Ureter (tissue), 1 donor: ENCODE measurements at regions not wholly inside any gene's neighbourhood (a gene's known extent, or its start where the extent isn't known, plus 50 kb on each side); places are given as distances from the start of the nearest gene placed in this dataset.
"Not testable (repeated sequence)": the region's sequence is repeated elsewhere in the genome, so short reads cannot be mapped to it uniquely, and the experiment has no call there.

Experiments
- DNase-seq: peaks from one replicate; pipeline ENCODE4 v3.0.0-alpha.2; 2020; ENCODE audit warnings: low spot score
- donor health status: DM: yes; HTN: yes; CAD: no.

DNA sequence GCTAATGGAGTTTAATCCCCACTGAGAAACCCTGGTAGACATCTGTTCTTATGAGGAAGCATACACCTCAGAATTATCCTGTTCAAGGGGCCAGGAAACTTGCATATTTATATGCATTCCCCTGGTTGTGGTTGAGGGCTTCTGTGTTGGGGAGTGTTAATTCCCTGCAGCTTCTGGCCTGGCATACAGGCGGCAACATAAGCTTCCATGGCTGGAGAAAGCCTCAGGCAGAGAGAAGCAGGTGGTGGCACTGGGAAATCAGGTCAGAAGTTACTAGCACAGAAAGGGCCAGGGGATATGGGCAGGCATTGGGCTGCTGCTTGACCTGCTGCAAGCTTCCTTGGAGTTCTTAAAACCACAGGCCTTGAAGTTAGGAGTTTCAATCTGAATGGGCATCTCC lies 166.1 kb upstream of the SEMA6A start:
- no peak for DNase-seq

DNA sequence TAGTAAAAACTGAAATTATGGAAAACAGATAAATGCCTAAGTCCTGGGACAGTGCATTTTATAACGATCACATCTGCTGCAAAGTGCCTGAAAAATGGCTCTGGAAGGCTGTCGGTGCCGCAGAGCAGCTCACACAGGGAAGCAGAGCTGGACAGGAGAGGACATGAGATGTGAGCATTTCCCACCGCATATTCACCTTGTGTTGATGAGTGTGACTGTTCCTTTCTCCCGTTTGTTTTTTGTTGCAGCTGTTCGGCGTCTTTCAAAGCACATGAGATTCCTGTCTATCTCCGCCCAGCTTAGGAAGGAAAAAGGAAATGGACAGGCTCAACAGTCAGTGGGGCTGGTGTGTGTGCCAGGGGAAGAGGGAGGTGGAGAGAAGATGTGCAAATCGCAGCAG lies 164.9 kb upstream of the SEMA6A start:
- DNase-seq = no peak

DNA sequence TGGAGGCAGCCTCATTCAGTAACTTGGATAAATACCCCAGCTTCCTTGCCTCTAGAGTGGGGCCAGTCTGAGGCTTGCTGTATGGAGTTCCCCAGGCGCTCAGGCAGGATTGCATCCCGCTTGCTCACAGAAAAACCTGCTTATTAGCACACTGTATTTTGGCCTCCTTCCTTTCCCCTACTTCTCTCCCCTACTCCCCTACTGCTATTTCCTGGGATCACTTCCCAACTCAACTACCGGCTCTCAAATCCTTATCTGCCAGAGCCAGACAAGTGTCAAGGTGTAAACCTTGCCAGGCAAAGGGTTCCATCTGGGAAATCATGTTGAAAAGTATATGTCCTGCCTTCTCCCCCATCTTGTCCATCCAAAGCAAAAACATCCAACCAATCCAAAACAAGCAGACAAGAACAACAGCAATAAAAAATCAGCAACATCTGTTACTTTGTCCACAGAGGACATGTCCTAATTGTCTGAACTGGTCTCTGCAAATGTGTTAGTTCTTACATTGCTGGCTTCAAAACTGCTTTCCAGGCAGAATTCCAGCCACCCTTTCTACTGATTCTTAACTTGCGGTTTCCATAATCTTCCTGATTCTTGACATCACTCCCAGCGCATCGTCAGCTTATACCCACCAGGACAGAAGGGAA lies 164.1 kb upstream of the SEMA6A start:
- no peak for DNase-seq

DNA sequence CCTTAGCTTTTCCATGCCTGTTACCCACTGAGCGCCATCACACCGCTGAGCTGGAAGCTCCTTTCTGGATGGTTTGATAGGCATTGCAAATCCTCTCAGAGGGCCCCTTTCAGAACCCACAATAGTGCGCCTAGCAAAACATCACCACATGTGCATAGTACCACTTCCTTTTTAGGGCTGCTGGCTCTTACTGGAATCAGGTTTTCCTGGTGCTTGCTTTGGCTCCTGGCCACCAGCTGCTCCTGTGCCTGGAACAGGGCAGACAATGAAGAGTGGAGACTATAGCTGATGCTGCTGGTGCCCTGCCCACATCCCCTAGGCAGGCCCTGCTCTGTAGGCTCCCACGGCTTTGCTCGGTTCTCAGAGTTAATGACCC lies 163.6 kb upstream of the SEMA6A start:
- no peak for DNase-seq

DNA sequence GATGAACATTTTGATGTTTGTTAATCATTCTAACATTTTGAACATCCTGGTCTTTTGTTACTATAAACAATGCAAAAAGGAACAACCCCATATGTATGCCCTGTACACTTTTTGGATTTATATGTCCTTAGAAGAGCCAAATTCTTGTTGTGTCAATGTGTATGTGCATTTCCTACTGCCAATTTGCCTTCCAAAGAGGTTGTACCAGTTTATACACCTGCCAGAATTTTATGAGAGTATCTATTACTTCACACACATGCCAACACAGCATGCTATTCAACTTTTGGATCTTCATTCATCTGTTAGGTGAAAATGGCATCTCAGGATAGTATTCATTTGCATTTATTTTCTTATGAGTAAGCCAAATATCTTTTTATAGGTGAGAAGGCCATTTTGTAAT lies 162.0 kb upstream of the SEMA6A start:
- DNase-seq = no peak

DNA sequence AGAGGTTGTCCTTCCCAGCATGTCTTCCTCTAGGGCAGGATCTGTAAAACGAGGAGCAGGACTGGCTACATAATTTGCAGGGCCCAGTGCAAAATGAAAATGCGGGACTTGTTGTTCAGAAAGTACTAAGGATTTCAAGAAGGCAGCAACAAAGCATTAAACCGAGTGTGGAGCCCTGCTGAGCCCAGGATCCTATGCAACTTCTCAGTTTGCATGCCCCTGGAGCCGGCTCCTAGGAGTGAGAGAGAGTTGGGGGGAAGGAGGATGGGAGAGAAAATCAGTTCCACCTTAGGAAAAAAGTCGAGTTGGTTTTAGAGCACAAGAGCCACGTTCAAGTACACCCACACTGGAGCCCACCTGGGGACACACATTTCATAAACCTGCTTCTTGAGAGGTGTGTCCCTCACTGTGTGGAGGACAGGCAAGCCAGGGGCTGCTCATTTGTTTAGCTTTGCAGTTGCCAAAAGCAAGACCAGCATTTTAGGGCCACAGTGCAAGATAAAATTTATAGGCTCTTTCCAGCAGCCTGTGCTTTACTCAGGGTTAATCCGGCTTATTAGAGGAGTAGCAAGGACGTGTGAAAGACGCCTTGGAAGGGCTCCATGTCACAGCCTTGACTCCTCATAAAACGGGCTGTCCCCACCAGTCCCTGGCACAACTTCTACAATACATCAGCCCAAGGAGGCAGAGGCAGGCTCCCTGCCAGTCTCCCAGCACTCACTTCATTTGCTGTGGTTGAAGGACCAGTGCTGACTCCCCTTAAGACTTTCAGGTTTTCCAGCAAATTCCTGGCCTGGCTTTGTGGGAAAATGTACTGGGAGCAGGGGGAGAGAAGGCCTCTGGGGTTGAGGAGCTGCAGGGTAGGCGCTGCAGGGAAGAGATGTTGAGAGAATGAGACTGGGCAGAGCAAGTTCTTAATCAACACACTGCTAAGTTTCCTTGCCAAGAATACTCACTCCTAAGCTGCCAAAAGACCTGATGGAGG lies 159.7 kb upstream of the SEMA6A start:
- DNase-seq = no peak

DNA sequence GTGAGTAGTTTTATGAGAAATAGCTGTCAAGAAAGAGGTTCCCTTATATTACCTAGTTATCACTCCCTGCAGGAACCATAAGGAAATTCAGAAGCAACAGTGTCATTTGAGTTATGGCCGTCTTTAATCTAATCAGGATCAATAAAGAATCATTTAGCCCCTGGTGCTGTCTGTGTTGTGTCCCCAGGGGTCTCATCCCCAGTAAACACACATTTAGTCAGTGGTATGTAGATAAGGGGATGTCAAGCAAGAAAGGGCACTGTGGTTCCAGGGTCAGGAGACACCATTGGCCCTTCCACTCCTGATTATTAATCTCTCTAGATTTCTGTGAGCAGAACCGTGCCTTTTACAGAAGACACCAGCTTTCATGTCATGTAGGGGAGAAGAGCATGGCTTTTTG lies 158.0 kb upstream of the SEMA6A start:
- no peak for DNase-seq

DNA sequence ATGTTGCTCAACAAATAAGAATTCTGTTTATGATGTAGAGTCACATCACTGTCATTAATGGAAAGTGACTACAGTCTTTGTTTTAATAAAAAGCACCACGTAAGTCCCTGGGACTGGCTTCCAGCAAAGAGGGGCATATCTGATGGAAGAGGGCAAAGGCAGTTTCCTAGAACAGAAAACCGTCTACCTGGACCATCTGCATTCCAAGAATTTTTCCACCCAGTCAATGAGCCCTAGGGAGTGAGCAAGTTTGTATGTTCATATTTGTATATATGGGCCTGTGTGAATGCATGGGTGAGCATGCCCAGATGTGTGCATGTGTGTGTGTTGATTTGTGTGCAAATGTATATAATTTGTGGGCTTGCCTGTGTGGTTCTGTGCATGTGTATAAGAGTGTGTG lies 156.8 kb upstream of the SEMA6A start:
- no peak for DNase-seq

DNA sequence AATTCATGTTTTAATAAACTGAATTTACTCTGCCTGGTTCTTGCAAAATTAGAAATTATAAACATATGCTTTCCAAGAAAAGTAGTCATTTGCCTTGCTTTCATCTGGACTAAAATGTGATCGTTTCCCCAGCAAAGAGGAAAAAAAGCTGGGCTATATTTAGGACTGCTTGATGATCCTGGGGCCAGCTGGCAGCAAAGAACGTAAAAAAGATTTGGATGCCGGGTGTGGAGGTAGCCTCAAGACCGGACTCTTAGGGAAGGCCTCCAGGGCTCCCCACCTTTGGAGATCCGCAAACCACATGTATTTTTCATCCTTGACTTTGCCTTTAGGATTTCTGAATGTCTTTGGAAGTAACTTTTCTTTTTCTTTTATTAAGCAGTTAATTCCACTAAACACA lies 156.1 kb upstream of the SEMA6A start:
- no peak for DNase-seq

DNA sequence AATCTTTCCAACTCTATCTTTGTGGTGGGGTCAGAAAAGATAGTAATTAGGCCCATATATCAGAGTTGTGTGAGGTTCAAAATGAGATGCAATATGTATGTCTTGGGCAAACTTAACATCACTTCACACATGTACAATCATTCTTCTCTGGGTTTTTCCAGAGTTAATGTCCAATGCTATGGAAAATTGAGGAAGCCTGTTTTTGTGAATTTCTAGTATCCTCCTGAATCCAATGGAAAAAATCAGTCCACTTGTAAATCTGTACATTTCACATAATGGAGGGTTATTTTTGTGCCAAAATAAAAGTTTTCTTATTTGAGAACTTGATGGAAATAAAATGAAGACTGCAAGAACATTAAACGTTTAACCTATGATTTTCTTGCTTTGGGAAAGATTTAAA lies 155.6 kb upstream of the SEMA6A start:
- DNase-seq = no peak

DNA sequence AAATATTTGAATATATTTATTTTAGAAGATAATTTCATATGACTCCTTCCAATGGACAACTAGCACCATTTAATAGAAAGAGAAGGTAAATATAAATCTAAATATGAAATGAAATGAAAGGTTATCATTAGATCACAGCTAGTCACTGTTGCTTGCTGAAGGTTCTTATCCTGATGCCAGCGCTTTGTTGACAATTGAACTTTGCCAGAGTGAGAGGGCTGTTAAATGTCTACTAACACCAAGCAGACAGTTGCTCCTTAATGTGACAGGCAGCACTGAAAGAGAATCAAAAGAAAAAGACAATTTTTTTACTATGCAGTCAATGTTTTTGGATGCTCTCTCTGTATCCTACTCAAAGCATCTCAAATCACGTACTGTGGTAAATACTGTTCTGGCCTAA lies 152.6 kb upstream of the SEMA6A start:
- no peak for DNase-seq

DNA sequence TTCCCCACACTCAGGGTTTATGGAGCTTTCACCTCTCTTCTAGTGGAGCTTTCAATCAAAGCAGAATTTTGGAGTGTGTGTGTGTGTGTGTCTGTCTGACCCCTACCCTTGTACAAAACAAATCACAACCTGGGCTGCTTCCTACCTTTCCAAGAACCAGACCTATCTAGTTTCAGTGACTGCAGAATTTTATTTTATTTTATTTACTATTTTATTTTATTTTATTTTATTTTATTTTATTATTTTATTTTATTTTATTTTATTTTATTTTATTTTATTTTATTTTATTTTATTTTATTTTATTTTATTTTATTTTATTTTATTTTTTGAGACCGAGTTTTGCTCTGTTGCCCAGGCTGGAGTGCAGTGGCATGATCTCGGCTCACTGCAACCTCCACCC lies 151.6 kb upstream of the SEMA6A start:
- DNase-seq = not testable (repeated sequence)

DNA sequence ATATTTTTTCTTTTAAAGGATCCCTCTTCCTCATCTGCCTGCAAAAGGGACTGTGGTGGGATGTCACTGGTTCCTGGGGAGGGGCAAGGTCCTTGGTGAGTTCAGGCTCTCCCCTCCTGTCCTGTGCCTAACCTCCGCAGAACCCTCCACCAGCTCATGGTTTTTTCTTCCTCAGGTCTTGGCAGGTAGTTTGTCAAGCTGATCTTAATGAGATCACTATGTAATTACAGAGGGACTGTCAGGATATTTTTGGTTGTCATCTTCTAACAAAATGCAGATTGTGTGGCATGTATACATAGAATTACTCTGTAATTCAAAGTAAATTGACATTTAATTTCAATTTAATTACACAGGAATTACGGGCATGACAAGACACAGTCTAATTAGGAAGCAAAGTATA lies 150.3 kb upstream of the SEMA6A start:
- DNase-seq = no peak

DNA sequence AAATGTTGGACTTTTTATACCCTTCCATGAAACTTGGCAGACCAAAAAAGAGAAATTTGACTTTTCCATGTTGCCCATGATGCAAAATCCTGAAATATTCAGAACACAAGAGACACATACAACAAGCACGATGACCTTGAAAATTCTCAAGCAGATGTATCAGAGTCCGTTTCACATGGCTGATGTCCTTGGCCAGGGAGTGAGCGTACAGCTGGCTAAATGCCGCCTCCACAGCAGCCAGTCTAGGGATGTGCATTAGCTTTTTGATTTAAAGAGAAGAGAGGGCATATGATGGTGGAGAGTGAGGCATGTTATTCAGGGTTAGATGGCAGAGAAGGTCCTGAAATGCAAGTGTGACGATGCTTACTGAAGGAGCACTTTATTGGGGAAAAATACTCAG lies 148.0 kb upstream of the SEMA6A start:
- no peak for DNase-seq

DNA sequence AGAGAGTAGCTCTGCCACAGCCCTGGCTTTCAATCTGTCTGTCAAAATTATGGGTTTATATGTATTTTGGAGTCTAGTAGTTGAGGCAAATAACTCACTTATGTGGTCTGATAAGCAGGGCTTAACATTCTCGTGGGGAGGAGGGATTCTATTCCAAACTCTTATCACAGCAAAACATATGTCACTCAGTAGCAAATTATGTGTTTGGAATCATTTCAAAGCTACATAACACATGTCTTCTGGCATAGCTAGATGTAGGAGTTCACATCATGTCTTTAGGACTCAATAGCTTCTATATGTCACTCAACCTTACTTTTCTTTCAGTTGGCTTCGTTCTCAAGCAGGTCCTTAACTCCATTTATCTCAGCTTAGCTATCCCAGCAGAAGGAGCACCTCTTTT lies 144.5 kb upstream of the SEMA6A start:
- DNase-seq = no peak

DNA sequence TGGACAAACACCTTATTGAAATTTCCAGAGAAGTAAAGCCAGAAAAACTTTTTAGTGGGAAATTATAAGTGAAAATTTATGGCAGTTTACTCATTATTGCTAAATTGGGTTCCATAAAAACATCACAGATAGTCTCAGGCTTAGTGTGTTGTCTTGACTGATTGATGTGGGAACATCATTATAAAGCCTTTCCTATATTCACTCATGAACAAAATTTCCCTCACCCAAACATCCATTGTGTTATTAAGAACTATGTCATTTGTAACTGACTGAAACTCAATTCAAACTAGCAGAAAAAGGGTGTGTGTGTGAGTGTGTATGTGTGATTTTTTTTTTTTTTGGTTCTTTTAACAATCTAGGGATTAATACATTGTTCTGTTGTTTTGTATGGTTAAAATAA lies 143.7 kb upstream of the SEMA6A start:
- DNase-seq = no peak

DNA sequence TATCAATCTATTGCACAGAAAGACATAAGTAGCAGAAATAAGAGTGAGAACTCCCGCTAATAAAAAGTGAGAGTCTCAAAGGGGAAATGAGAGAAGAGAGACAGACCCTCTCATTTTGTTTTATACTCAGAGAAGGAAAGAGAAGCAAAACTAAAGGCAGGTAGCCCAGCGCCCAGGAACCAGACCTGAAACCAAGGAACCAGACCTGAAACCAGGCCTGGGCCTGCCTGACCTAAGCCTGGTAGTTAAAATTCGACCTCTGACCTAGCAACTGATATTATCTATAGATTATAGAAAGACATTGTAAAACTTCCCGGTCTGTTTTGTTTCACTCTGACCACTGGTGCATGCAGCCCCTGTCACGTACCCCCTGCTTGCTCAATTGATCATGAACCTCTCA lies 134.5 kb upstream of the SEMA6A start:
- no peak for DNase-seq

DNA sequence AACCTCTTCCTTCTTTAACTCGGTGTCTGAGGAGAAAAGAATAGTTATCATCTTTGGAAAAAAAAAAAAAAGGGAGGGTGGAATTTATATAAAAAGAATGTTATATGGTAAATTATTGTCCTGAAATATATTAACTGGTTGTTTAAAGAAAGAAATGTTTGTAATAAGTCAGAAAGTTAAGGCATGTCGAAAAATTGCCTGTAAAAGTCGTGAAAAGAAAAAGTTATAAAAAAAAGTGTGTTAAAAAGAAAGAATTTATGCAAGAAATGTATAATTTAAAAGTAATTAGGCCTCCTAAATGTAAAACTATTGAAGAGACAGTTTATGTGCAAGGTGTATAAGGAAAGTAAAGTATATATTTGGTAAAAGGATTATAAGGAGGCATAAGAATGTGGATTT lies 130.5 kb upstream of the SEMA6A start:
- not testable (repeated sequence) for DNase-seq

DNA sequence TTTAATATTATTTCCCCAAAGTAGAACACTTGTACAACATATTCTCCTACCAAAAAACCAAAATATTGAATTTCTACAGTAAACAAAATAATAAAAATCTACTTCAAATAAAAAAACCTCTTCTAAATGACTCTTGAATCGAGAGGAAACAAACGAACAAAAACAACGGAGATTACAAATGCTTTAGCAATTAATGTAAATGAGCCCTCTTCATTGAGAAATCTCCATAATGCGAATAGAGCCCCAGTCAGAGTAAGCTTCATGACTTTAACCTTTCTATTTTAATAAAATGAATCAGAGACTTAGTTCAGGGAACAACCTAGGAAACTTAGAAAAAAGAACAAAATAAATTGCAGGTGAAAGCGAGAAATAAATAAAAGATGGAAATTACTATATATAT lies 129.3 kb upstream of the SEMA6A start:
- DNase-seq = no peak

DNA sequence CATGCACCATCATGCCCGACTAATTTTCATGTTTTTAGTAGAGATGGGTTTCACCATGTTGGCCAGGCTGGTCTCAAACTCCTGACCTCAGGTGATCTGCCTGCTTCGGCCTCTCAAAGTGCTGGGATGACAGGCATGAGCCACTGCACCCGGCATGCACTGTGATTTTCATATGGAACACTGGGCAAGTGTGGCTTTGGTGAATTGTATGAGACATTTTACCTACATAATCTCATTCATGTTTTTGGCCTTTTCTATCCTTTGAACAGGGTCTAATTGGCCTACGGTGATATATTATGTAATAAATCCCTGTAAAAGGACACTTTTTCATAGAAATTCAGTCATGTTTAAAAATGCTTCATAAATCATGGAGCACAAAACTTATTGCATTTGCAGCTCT lies 128.7 kb upstream of the SEMA6A start:
- DNase-seq = no peak

DNA sequence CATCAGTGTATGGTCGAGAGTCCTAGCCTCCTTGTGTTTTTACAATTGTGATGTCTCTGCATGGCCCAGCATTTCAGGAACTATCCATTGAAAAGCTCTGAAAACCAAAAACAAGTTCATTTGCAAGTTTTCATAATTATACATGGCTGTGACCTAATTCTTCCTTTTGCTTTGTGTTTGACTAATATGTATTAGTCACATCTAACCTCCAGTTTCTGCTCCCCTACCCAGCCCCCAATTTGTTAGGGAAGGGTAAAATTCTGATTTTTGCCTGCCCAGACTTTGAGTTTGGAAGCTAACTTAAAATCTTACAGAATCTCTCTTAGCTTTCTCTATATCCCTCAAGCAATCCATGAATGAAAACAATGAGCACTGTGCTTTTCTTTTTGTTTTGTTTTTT lies 128.2 kb upstream of the SEMA6A start:
- DNase-seq = no peak

DNA sequence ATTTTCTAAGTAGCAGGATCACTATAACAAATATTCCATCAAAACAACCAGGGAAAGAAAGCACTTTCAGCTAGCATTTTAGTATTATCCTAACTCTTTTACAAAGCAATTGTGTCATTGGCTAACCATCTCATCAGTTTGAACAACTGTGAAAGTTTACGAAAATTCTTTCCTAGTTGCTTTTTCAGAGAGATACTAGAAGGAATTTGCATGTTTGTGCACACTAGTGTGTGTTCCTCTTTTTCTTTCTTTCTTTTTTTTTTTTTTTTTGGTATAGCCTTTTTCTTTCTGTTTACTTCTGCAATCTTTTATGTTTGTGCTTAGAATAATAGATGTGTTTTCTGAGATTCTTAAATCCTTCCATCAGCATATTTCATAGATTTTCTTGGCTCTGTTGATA lies 124.7 kb upstream of the SEMA6A start:
- no peak for DNase-seq

DNA sequence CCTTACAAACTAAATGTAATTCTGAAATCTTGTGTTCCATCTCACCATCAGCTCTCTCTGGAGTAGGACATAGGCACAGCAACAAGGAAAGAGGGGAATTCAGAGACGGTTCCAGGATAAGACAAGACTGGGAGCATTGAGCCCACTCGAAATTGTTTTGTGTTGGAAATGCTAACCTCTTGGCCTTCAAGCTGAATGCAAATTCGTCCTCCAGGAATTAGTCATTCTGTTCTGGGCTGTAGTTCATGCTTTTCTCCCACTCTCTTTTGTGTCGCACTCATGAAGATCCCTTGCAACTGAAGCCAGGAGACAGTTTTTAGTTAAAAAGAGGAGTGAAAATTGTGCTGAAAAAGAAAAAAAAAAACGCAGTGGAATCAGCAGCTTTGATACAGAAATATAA lies 121.7 kb upstream of the SEMA6A start:
- DNase-seq = no peak

DNA sequence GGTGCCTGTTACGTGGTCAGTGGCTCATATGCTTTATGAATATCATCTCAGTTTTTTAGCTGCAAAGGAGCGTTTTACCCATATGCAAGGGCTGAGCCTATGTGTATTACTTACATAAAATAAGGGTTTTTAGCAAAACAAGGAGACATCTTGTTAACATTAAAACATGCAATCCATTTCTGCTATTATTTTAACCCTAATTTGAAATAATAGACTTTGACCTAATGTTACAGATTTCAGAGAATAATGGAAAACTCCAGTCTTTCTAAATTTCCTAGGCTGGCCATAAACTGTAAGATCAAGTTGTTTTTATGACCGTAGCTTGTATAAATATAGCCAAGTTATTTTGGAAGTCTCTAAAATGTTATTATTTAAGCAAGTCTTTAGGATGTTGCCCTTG lies 121.1 kb upstream of the SEMA6A start:
- DNase-seq = no peak
